RWPE1 (cell line): ENCODE measurements at regions not wholly inside any gene's neighbourhood (a gene's known extent, or its start where the extent isn't known, plus 50 kb on each side); places are given as distances from the start of the nearest gene placed in this dataset.

Source experiments
- CTCF ChIA-PET: fragments of 350-600 bp; sonication (Branson Sonifier 250); formaldehyde crosslinking; extraction: SDS; loops from one replicate; lab custom pipeline; 2021; lab: Yijun Ruan, JAX
- POLR2A ChIA-PET: fragments of 400-600 bp; formaldehyde crosslinking; extraction: SDS; loops from one replicate; lab custom pipeline; 2020; ENCODE audit warnings: antibody characterized with exemption; ENCODE audit not compliant: low non-redundant PET; lab: Yijun Ruan, JAX
- DNase-seq: peaks from one replicate; pipeline ENCODE4 v3.0.0; 2012; ENCODE audit warnings: low spot score
- H3K27ac ChIP-seq: fragments of 450-650 bp; 2 replicates; pipeline ENCODE4 v1.5.1; 2017
- CTCF ChIP-seq: fragments of 450-650 bp; conservative IDR thresholded peaks from 2 replicates; pipeline ENCODE4 v1.5.1; 2017; ENCODE audit warnings: low read depth, mild to moderate bottlenecking

- H3K27ac ChIP-seq: no peak overlapping the region
- ChIA-PET CTCF (no interaction called here), POLR2A (no interaction called here)
- DNase-seq: peak; percentile 15
- no peak for TF ChIP-seq CTCF
Observed at GRCh38 chr9:119009249-119009648, 360.0 kb downstream of the BRINP1 start.

GRCh38 chr9:119020284-119020683, 349.0 kb downstream of the BRINP1 start:
- no peak for TF ChIP-seq CTCF
- H3K27ac ChIP-seq: no peak overlapping the region
- POLR2A ChIA-PET: no interaction called here
- CTCF ChIA-PET: interaction anchor here (0.6 kb wide), 1 partner anchor 701 kb away, joined by 3 read pairs; no protein-coding TSS in a partner anchor
- no peak for DNase-seq

GRCh38 chr9:119020730-119021333, 348.4 kb downstream of the BRINP1 start:
- DNase-seq: no peak
- TF ChIP-seq CTCF: no peak
- POLR2A ChIA-PET: no interaction called here
- CTCF ChIA-PET: interaction anchor here (0.6 kb wide), 1 partner anchor 702 kb away, joined by 3 read pairs; no protein-coding TSS in a partner anchor
- no peak overlapping the region for H3K27ac ChIP-seq

- no peak for TF ChIP-seq CTCF
- DNase-seq: no peak
- CTCF ChIA-PET: interaction anchor here (0.7 kb wide), 1 partner anchor 130 kb away, joined by 6 read pairs; no protein-coding TSS in a partner anchor
- POLR2A ChIA-PET: no interaction called here
- H3K27ac ChIP-seq: no peak overlapping the region
Observed at GRCh38 chr9:119026120-119026519, 343.1 kb downstream of the BRINP1 start.

GRCh38 chr9:119027901-119028699, 341.1 kb downstream of the BRINP1 start:
- no peak for TF ChIP-seq CTCF
- CTCF ChIA-PET: no interaction called here
- DNase-seq: no peak
- POLR2A ChIA-PET: no interaction called here
- no peak overlapping the region for H3K27ac ChIP-seq

GRCh38 chr9:119029886-119030285, 339.3 kb downstream of the BRINP1 start:
- H3K27ac ChIP-seq: no peak overlapping the region
- TF ChIP-seq CTCF: no peak
- ChIA-PET POLR2A (no interaction called here), CTCF (no interaction called here)
- DNase-seq: no peak
